ENCODE measurements at regions not wholly inside any gene's neighbourhood (a gene's known extent, or its start where the extent isn't known, plus 50 kb on each side); places are given as distances from the start of the nearest gene placed in this dataset.

- no peak for TF ChIP-seq CTCF (IDR thresholded peaks at IDR 0.05)
- TF ChIP-seq ATF2 (CRISPR knock-in tag; IDR thresholded peaks at IDR 0.05; ENCODE audit: borderline replicate concordance, low read depth): no peak
- no peak for TF ChIP-seq ELF4 (CRISPR knock-in tag; IDR thresholded peaks at IDR 0.05; ENCODE audit: low read depth)
- no peak for TF ChIP-seq ZBTB21 (CRISPR knock-in tag; IDR thresholded peaks at IDR 0.05; ENCODE audit: borderline replicate concordance)
- TF ChIP-seq CBFB (CRISPR knock-in tag; IDR thresholded peaks at IDR 0.05; ENCODE audit: low read depth): no peak
These were observed 105.5 kb downstream of the ZC3H11B start for GRCh38 chr1:219507437-219507836.
